ENCODE measurements at regions not wholly inside any gene's neighbourhood (a gene's known extent, or its start where the extent isn't known, plus 50 kb on each side); places are given as distances from the start of the nearest gene placed in this dataset.

GRCh38 chr1:29429656-29430055 lies 193.3 kb downstream of the PTPRU start:
- Mint-ChIP-seq H3K27ac (no peak overlapping the region), H3K27me3 (ENCODE audit: insufficient read depth) (no peaks in the 10 kb centered on the region), H3K36me3 (ENCODE audit: low read depth) (no peaks in the 10 kb centered on the region), H3K4me3 (no peak overlapping the region), H3K9me3 (peaks cover 7% of the 10 kb centered on the region), H3K4me1 (ENCODE audit: low read depth) (no peaks in the 10 kb centered on the region)
- no peak for DNase-seq (ENCODE audit: low spot score)
- intact Hi-C loops (cut with micrococcal nuclease): no loop called here

- Mint-ChIP-seq H3K4me1 (ENCODE audit: low read depth) (no peaks in the 10 kb centered on the region), H3K9me3 (peaks cover 7% of the 10 kb centered on the region), H3K36me3 (ENCODE audit: low read depth) (no peaks in the 10 kb centered on the region), H3K4me3 (no peak overlapping the region), H3K27ac (no peak overlapping the region), H3K27me3 (ENCODE audit: insufficient read depth) (no peaks in the 10 kb centered on the region)
- intact Hi-C loops (cut with micrococcal nuclease): no loop called here
- no peak for DNase-seq (ENCODE audit: low spot score)
Measured at GRCh38 chr1:29428997-29429396, 192.7 kb downstream of the PTPRU start.

GRCh38 chr1:29428280-29428615 lies 191.9 kb downstream of the PTPRU start:
- Mint-ChIP-seq H3K36me3 (ENCODE audit: low read depth) (no peaks in the 10 kb centered on the region), H3K9me3 (peaks cover 7% of the 10 kb centered on the region), H3K27me3 (ENCODE audit: insufficient read depth) (peaks cover 7% of the 10 kb centered on the region), H3K4me1 (ENCODE audit: low read depth) (no peaks in the 10 kb centered on the region), H3K27ac (no peak overlapping the region), H3K4me3 (no peak overlapping the region)
- intact Hi-C loops (cut with micrococcal nuclease): no loop called here
- DNase-seq (ENCODE audit: low spot score): no peak

- Mint-ChIP-seq H3K4me3 (no peak overlapping the region), H3K27me3 (ENCODE audit: insufficient read depth) (peaks cover 7% of the 10 kb centered on the region), H3K9me3 (peaks cover 7% of the 10 kb centered on the region), H3K36me3 (ENCODE audit: low read depth) (no peaks in the 10 kb centered on the region), H3K4me1 (ENCODE audit: low read depth) (no peaks in the 10 kb centered on the region), H3K27ac (no peak overlapping the region)
- DNase-seq (ENCODE audit: low spot score): no peak
- intact Hi-C loops (cut with micrococcal nuclease): no loop called here
Measured at GRCh38 chr1:29427614-29428279, 191.4 kb downstream of the PTPRU start.

GRCh38 chr1:29426701-29427279 lies 190.5 kb downstream of the PTPRU start:
- no peak overlapping the region for H3K4me3 Mint-ChIP-seq
- H3K4me1 Mint-ChIP-seq (ENCODE audit: low read depth): no peaks in the 10 kb centered on the region
- H3K27ac Mint-ChIP-seq: no peak overlapping the region
- intact Hi-C loops (cut with micrococcal nuclease): no loop called here
- no peaks in the 10 kb centered on the region for H3K36me3 Mint-ChIP-seq (ENCODE audit: low read depth)
- DNase-seq (ENCODE audit: low spot score): no peak
- H3K27me3 Mint-ChIP-seq (ENCODE audit: insufficient read depth): peaks cover 7% of the 10 kb centered on the region
- peaks cover 5% of the 10 kb centered on the region for H3K9me3 Mint-ChIP-seq

- Mint-ChIP-seq H3K27ac (no peak overlapping the region), H3K9me3 (no peaks in the 10 kb centered on the region), H3K4me3 (no peak overlapping the region), H3K36me3 (ENCODE audit: low read depth) (no peaks in the 10 kb centered on the region), H3K27me3 (ENCODE audit: insufficient read depth) (peaks cover 16% of the 10 kb centered on the region), H3K4me1 (ENCODE audit: low read depth) (no peaks in the 10 kb centered on the region)
- intact Hi-C loops (cut with micrococcal nuclease): no loop called here
- DNase-seq (ENCODE audit: low spot score): no peak
Measured at GRCh38 chr1:29425631-29426030, 189.3 kb downstream of the PTPRU start.

GRCh38 chr1:29424266-29424665 lies 187.9 kb downstream of the PTPRU start:
- intact Hi-C loops (cut with micrococcal nuclease): no loop called here
- no peaks in the 10 kb centered on the region for H3K9me3 Mint-ChIP-seq
- no peak overlapping the region for H3K27ac Mint-ChIP-seq
- no peaks in the 10 kb centered on the region for H3K4me1 Mint-ChIP-seq (ENCODE audit: low read depth)
- no peak overlapping the region for H3K4me3 Mint-ChIP-seq
- no peak for DNase-seq (ENCODE audit: low spot score)
- no peaks in the 10 kb centered on the region for H3K36me3 Mint-ChIP-seq (ENCODE audit: low read depth)
- peaks cover 16% of the 10 kb centered on the region for H3K27me3 Mint-ChIP-seq (ENCODE audit: insufficient read depth)

DNA sequence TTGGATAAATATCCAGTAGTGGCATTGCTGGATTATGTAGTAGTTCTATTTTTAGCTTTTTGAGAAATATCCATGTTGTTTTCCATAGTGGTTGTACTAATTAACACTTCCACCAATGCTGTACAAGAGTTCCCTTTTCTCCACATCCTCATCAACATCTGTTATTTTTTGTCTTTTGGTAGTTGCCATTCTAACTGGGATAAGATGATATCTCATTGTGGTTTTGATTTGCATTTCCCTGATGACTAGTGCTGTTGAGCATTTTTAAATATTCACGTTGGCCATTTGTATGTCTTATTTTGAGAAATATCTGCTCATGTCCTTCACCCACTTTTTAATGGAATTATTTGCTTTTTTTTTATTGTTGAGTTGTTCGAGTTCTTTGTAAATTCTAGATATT lies 183.9 kb downstream of the PTPRU start:
- DNase-seq (ENCODE audit: low spot score): no peak
- Mint-ChIP-seq H3K4me1 (ENCODE audit: low read depth) (no peaks in the 10 kb centered on the region), H3K9me3 (no peaks in the 10 kb centered on the region), H3K36me3 (ENCODE audit: low read depth) (no peaks in the 10 kb centered on the region), H3K27me3 (ENCODE audit: insufficient read depth) (peaks cover 18% of the 10 kb centered on the region), H3K27ac (no peak overlapping the region), H3K4me3 (no peak overlapping the region)
- intact Hi-C loops (cut with micrococcal nuclease): no loop called here

DNA sequence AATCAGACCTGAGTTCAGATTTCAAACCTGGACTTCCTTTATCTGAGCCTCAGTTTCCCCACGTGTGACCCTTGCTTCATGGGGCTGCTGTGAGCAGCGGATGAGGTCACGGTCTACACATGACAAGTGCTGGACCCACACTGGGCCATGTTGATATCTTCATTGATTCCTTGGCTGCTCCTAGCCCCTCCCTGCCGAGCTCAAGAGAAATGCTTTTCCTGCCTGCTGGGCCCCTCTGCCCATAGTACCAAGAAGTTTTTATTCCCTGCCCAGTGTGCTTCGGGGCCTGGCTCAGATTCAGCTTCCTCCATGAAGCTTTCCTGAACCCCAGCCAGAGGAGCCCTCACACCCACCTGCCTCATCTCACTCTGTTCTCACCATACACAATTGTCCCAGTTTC lies 181.6 kb downstream of the PTPRU start:
- H3K27me3 Mint-ChIP-seq (ENCODE audit: insufficient read depth): peaks cover 13% of the 10 kb centered on the region
- no peaks in the 10 kb centered on the region for H3K36me3 Mint-ChIP-seq (ENCODE audit: low read depth)
- no peaks in the 10 kb centered on the region for H3K9me3 Mint-ChIP-seq
- intact Hi-C loops (cut with micrococcal nuclease): no loop called here
- no peak overlapping the region for H3K27ac Mint-ChIP-seq
- H3K4me3 Mint-ChIP-seq: no peak overlapping the region
- no peak for DNase-seq (ENCODE audit: low spot score)
- H3K4me1 Mint-ChIP-seq (ENCODE audit: low read depth): no peaks in the 10 kb centered on the region

DNA sequence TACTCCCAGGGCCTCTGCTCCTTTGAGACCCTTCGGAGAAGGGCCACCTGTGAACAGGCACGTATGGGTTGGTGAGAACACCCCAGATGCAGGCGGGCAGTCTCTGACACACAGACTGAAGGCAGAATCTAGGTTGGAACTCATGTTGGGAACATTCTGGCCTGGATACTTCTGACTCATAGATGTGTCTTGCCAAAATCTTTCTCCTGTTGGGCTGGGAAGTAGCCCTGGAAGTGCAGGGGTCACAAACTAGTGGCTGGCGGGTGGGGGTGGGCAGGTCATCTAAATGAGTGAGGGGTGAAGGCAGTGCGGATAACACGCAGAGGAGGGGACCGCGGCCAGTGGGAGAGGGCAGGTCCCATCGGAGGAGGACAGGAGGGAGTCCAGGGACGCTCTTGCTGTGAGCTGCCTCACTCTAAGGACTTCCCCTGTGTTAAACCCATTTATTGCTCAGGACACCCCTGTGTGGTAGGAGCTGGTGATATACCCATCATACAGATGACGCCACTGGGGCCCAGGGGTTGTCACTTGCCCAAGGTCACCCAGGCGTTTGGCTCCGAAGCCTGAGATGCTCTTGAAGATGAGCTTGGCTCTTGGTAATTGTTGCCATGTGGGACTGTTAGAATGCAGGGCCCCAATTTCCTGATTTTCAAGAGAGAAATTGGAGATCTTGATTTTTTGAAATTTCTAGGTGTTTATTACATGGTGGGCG lies 181.0 kb downstream of the PTPRU start:
- Mint-ChIP-seq H3K4me1 (ENCODE audit: low read depth) (no peaks in the 10 kb centered on the region), H3K27ac (no peak overlapping the region), H3K36me3 (ENCODE audit: low read depth) (no peaks in the 10 kb centered on the region), H3K9me3 (no peaks in the 10 kb centered on the region), H3K27me3 (ENCODE audit: insufficient read depth) (peaks cover 15% of the 10 kb centered on the region), H3K4me3 (no peak overlapping the region)
- intact Hi-C loops (cut with micrococcal nuclease): no loop called here
- DNase-seq (ENCODE audit: low spot score): no peak

DNA sequence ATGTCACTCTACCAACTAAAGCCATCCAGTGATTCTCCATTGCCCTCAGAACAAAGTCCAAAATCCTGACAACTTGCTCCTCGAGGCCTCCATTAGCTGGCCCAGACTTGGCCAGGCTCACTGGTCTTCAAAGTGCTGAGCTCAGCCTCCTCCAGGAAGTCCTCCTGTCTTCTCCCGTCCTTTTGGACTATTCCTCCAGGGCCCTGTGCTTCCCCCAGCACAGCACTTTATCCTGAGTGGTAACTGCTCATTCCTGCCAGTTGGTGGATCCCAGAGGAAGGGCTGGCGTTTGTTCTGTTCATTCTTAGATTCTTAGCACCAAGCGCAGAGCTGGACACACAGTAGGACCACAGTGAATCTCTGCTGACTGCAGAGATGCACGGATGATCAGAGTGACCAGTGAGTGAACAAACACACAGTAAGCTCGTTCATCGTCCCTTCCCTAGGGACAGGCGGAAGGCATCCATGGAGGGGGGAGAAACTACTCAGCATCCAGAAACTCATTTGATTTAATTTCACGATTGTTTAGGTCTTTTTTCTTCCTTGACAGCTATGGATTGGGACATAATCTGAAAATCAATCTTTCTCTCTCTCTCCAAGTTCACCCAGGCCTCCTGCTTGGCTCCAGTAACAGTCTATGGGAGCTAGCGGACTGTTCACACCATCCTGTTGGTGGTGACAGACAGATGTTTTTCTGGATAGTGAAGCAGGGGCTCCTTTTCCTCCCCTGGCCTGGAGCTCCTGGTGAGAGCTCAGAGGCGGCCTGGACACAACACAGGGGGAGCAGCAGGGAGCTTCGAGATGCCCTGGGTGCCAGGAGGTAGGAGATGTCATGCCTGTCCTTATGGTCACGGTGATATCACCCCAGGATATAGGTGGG lies 180.2 kb downstream of the PTPRU start:
- Mint-ChIP-seq H3K27ac (no peak overlapping the region), H3K9me3 (no peaks in the 10 kb centered on the region), H3K4me3 (no peak overlapping the region), H3K27me3 (ENCODE audit: insufficient read depth) (peaks cover 13% of the 10 kb centered on the region), H3K4me1 (ENCODE audit: low read depth) (no peaks in the 10 kb centered on the region), H3K36me3 (ENCODE audit: low read depth) (no peaks in the 10 kb centered on the region)
- DNase-seq (ENCODE audit: low spot score): no peak
- intact Hi-C loops (cut with micrococcal nuclease): no loop called here

GRCh38 chr1:29415861-29416260 lies 179.5 kb downstream of the PTPRU start:
- Mint-ChIP-seq H3K27me3 (ENCODE audit: insufficient read depth) (peaks cover 10% of the 10 kb centered on the region), H3K4me1 (ENCODE audit: low read depth) (no peaks in the 10 kb centered on the region), H3K36me3 (ENCODE audit: low read depth) (no peaks in the 10 kb centered on the region), H3K4me3 (no peak overlapping the region), H3K9me3 (no peaks in the 10 kb centered on the region), H3K27ac (no peak overlapping the region)
- intact Hi-C loops (cut with micrococcal nuclease): no loop called here
- DNase-seq (ENCODE audit: low spot score): no peak

Data from activated T-helper 1 cell treated with anti-CD3 and anti-CD28 coated beads, Interleukin-12 subunit alpha, Interleukin-12 subunit beta, Interleukin-2, Interleukin-4 antibody, amounts not matched to agents 30 ng/mL and 10 ng/mL and 1 ng/mL, durations not matched to agents 14 hours and 24 hours and 36 hours (primary cell).